NT2/D1 (cell line): ENCODE measurements at regions not wholly inside any gene's neighbourhood (a gene's known extent, or its start where the extent isn't known, plus 50 kb on each side); places are given as distances from the start of the nearest gene placed in this dataset.

Experiments
- YY1 ChIP-seq: IDR thresholded peaks from 2 replicates; pipeline ENCODE4 v1.6.1; 2011; ENCODE audit not compliant: insufficient read length, insufficient read depth
- ZNF274 ChIP-seq: IDR thresholded peaks from 2 replicates; pipeline ENCODE4 v1.6.1; 2011; ENCODE audit warnings: mild to moderate bottlenecking, low read depth, low read length

GRCh38 chrX:44637282-44637681 is 94.6 kb upstream of the FUNDC1 start:
- TF ChIP-seq ZNF274 (no peak), YY1 (no peak)
